PC-9 (cell line): ENCODE measurements at regions not wholly inside any gene's neighbourhood (a gene's known extent, or its start where the extent isn't known, plus 50 kb on each side); places are given as distances from the start of the nearest gene placed in this dataset.

Source experiments
- BruUV-seq: library from RNA; stranded (reverse); fragments of 400-500 nt; replicated peaks from 2 replicates; lab custom pipeline; 2021; lab: Mats Ljungman, UMichigan
- CTCF ChIA-PET: fragments of 300-600 bp; sonication (Branson Sonifier 250); formaldehyde crosslinking; loops from one replicate; lab custom pipeline; 2022; ENCODE audit warnings: antibody characterized with exemption; lab: Charles Lee
- POLR2A ChIA-PET: fragments of 300-600 bp; sonication (Branson Sonifier 250); formaldehyde crosslinking; loops from one replicate; lab custom pipeline; 2022; ENCODE audit warnings: antibody characterized with exemption; ENCODE audit not compliant: unreplicated experiment; lab: Charles Lee
- DNase-seq, 2 experiments: peaks; one replicate each; pipeline versions ENCODE4 v3.0.0 to v3.0.0-alpha.2; 2015 to 2022; ENCODE audit warnings: mixed read lengths in 1 of 2
- H2AFZ ChIP-seq: fragments of 200-600 bp; sonication (generic); 2 replicates; pipeline ENCODE4 v1.8.1; 2017; ENCODE audit warnings: antibody characterized with exemption
- H3F3A ChIP-seq: fragments of 200-600 bp; sonication (generic); 2 replicates; pipeline ENCODE4 v1.8.1; 2017; ENCODE audit warnings: antibody characterized with exemption, mild to moderate bottlenecking, low read depth; ENCODE audit not compliant: insufficient read depth
- H3K27ac ChIP-seq: fragments of 200-600 bp; sonication (generic); 2 replicates; pipeline ENCODE4 v1.6.1; 2016; ENCODE audit warnings: mixed run types
- H3K27me3 ChIP-seq: fragments of 200-600 bp; sonication (generic); 2 replicates; pipeline ENCODE4 v1.6.1; 2016; ENCODE audit warnings: low read depth, mixed run types; ENCODE audit not compliant: insufficient read depth
- H3K36me3 ChIP-seq: fragments of 200-600 bp; sonication (generic); 2 replicates; pipeline ENCODE4 v1.6.1; 2016; ENCODE audit warnings: low read depth, mixed run types
- H3K4me1 ChIP-seq: fragments of 200-600 bp; sonication (generic); replicated peaks from 2 replicates; pipeline ENCODE4 v1.6.1; 2016; ENCODE audit warnings: mixed run types; ENCODE audit not compliant: insufficient read depth
- H3K4me2 ChIP-seq: fragments of 200-600 bp; sonication (generic); 2 replicates; pipeline ENCODE4 v1.6.1; 2017; ENCODE audit warnings: mixed run types
- H3K4me3 ChIP-seq: fragments of 200-600 bp; sonication (generic); 2 replicates; pipeline ENCODE4 v1.6.1; 2016; ENCODE audit warnings: mixed run types
- H3K79me2 ChIP-seq: fragments of 200-600 bp; sonication (generic); 2 replicates; pipeline ENCODE4 v1.6.1; 2017; ENCODE audit warnings: low read depth, mixed run types
- H3K9me2 ChIP-seq: fragments of 200-600 bp; sonication (generic); 2 replicates; pipeline ENCODE4 v1.8.1; 2017; ENCODE audit warnings: mild to moderate bottlenecking; ENCODE audit not compliant: insufficient read depth
- H3K9me3 ChIP-seq: fragments of 200-600 bp; sonication (generic); 2 replicates; pipeline ENCODE4 v1.8.1; 2016; ENCODE audit warnings: low read depth; ENCODE audit not compliant: insufficient read depth
- H4K20me1 ChIP-seq: fragments of 200-600 bp; sonication (generic); 2 replicates; pipeline ENCODE4 v1.8.1; 2017; ENCODE audit not compliant: insufficient read depth
- CTCF ChIP-seq: fragments of 200-600 bp; sonication (generic); conservative IDR thresholded peaks from 2 replicates; pipeline ENCODE4 v1.6.1; 2017; ENCODE audit warnings: mixed run types, antibody characterized with exemption, mild to moderate bottlenecking, moderate library complexity
- EZH2 ChIP-seq: fragments of 200-600 bp; sonication (generic); IDR thresholded peaks from 2 replicates; pipeline ENCODE4 v1.8.0; 2017; ENCODE audit warnings: antibody characterized with exemption, low read depth
- intact Hi-C: fragments of 100-400 bp; cut with micrococcal nuclease; formaldehyde crosslinking; loops from one replicate; pipeline ENCODE4 v1.10.0; 2022; ENCODE audit not compliant: unreplicated experiment

DNA sequence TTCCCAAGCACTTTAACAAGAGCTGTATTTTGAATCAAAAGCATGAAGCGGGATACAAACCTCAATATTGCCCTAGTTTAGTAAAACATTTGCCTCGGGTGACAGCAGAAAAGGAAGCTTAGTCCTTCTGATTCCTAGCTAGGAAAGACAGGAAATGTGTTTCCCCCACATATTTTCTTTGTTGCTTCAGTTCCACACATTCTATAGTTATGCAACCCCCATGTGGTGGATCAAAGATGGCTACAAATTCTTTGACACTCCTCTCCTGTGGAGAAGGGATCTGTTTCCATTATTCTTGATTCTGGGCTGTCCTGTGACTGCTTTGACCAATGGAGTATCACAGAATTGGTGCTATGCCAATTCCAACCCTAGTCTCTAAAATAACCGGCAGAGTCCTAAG, 89.1 kb upstream of the SLC30A5 start:
- no peak overlapping the region for H3K4me2 ChIP-seq
- no peaks in the 10 kb centered on the region for H3K36me3 ChIP-seq
- BruUV-seq: no TSS peak
- TF ChIP-seq CTCF (no peak), EZH2 (no peak)
- DNase-seq: no peak
- no peak overlapping the region for H3K27ac ChIP-seq
- H3K9me2 ChIP-seq: no peaks in the 10 kb centered on the region
- H3K9me3 ChIP-seq: no peaks in the 10 kb centered on the region
- ChIA-PET CTCF (no interaction called here), POLR2A (no interaction called here)
- H2AFZ ChIP-seq: no peak overlapping the region
- no peaks in the 10 kb centered on the region for H3K27me3 ChIP-seq
- H3K4me1 ChIP-seq: no peaks in the 10 kb centered on the region
- no peaks in the 10 kb centered on the region for H3K79me2 ChIP-seq
- intact Hi-C loops: no loop called here
- no peaks in the 10 kb centered on the region for H4K20me1 ChIP-seq
- H3F3A ChIP-seq: no peaks in the 10 kb centered on the region
- H3K4me3 ChIP-seq: no peak overlapping the region

DNA sequence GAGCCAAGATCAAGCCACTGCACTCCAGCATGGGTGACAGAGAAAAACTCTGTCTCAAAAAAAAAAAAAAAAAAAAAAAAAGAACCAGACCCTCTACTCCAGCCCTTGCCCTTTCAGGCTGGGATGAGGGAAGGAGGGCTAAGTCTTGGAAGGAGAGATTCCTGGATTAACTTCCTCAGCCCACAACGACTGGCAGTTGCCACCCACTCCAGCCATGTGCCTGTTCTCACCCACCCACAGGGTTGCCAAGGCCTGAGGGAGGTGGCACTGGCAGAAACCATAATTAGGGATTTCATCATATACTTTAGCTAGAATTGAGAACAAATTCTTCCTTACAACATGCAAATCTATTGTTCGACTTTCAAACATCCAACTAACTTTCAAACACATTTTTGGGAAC, 87.8 kb upstream of the SLC30A5 start:
- ChIA-PET POLR2A (no interaction called here), CTCF (no interaction called here)
- no peaks in the 10 kb centered on the region for H3K4me1 ChIP-seq
- H3K4me2 ChIP-seq: no peak overlapping the region
- no peaks in the 10 kb centered on the region for H3K9me2 ChIP-seq
- intact Hi-C loops: no loop called here
- no TSS peak for BruUV-seq
- H3F3A ChIP-seq: no peaks in the 10 kb centered on the region
- H4K20me1 ChIP-seq: no peaks in the 10 kb centered on the region
- H3K9me3 ChIP-seq: no peaks in the 10 kb centered on the region
- no peaks in the 10 kb centered on the region for H3K36me3 ChIP-seq
- no peak overlapping the region for H3K27ac ChIP-seq
- H2AFZ ChIP-seq: no peak overlapping the region
- no peaks in the 10 kb centered on the region for H3K79me2 ChIP-seq
- H3K4me3 ChIP-seq: no peak overlapping the region
- TF ChIP-seq CTCF: no peak
- TF ChIP-seq EZH2: no peak
- DNase-seq: no peak
- H3K27me3 ChIP-seq: no peaks in the 10 kb centered on the region

- no TSS peak for BruUV-seq
- no peak overlapping the region for H3K27ac ChIP-seq
- no peaks in the 10 kb centered on the region for H3K9me3 ChIP-seq
- H3K36me3 ChIP-seq: no peaks in the 10 kb centered on the region
- DNase-seq: no peak
- no peaks in the 10 kb centered on the region for H3K9me2 ChIP-seq
- TF ChIP-seq EZH2: no peak
- no peak for TF ChIP-seq CTCF
- H3K4me3 ChIP-seq: no peak overlapping the region
- ChIA-PET POLR2A (no interaction called here), CTCF (no interaction called here)
- H2AFZ ChIP-seq: no peak overlapping the region
- H3K27me3 ChIP-seq: no peaks in the 10 kb centered on the region
- no peaks in the 10 kb centered on the region for H3K79me2 ChIP-seq
- intact Hi-C loops: loop anchor here (1.0 kb wide), 1 partner anchor 721 kb away; no protein-coding TSS in a partner anchor
- no peaks in the 10 kb centered on the region for H3F3A ChIP-seq
- no peak overlapping the region for H3K4me2 ChIP-seq
- no peaks in the 10 kb centered on the region for H3K4me1 ChIP-seq
- H4K20me1 ChIP-seq: no peaks in the 10 kb centered on the region
Measured at GRCh38 chr5:69007163-69007562, 86.7 kb upstream of the SLC30A5 start.
